Hindlimb muscle (tissue), 1 donor: ENCODE measurements at regions not wholly inside any gene's neighbourhood (a gene's known extent, or its start where the extent isn't known, plus 50 kb on each side); places are given as distances from the start of the nearest gene placed in this dataset.

Source experiments
- DNase-seq: peaks from one replicate; pipeline ENCODE4 v3.0.0-alpha.2; 2013

- no peak for DNase-seq
Observed at GRCh38 chr5:82802954-82803353, 274.2 kb downstream of the TMEM167A start.

- DNase-seq: no peak
Observed at GRCh38 chr5:82800826-82801225, 276.4 kb downstream of the TMEM167A start.

GRCh38 chr5:82799361-82800077 is 277.7 kb downstream of the TMEM167A start:
- DNase-seq: no peak

GRCh38 chr5:82798676-82799075 is 278.5 kb downstream of the TMEM167A start:
- no peak for DNase-seq

- DNase-seq: no peak
Observed at GRCh38 chr5:82796643-82797416, 280.4 kb downstream of the TMEM167A start.

- DNase-seq: no peak
Observed at GRCh38 chr5:82794876-82795275, 282.3 kb downstream of the TMEM167A start.

- DNase-seq: no peak
Observed at GRCh38 chr5:82793808-82794419, 283.3 kb downstream of the TMEM167A start.

GRCh38 chr5:82792096-82792495 is 285.1 kb downstream of the TMEM167A start:
- DNase-seq: no peak

GRCh38 chr5:82789095-82789494 is 288.1 kb downstream of the TMEM167A start:
- no peak for DNase-seq

GRCh38 chr5:82786748-82787147 is 290.4 kb downstream of the TMEM167A start:
- no peak for DNase-seq

GRCh38 chr5:82785882-82786509 is 291.2 kb downstream of the TMEM167A start:
- no peak for DNase-seq

GRCh38 chr5:82785456-82785855 is 291.7 kb downstream of the TMEM167A start:
- no peak for DNase-seq

- no peak for DNase-seq
Observed at GRCh38 chr5:82784521-82784920, 292.7 kb downstream of the TMEM167A start.

- no peak for DNase-seq
Observed at GRCh38 chr5:82777106-82777505, 300.1 kb downstream of the TMEM167A start.

- DNase-seq: no peak
Observed at GRCh38 chr5:82772281-82772680, 304.9 kb downstream of the TMEM167A start.

- DNase-seq: no peak
Observed at GRCh38 chr5:82766206-82766605, 311.0 kb downstream of the TMEM167A start.

GRCh38 chr5:82765765-82766164 is 311.4 kb downstream of the TMEM167A start:
- no peak for DNase-seq

- no peak for DNase-seq
Observed at GRCh38 chr5:82760856-82761255, 316.3 kb downstream of the TMEM167A start.

- DNase-seq: no peak
Observed at GRCh38 chr5:82758881-82759280, 318.3 kb downstream of the TMEM167A start.

- no peak for DNase-seq
Observed at GRCh38 chr5:82754759-82755158, 322.4 kb downstream of the TMEM167A start.

GRCh38 chr5:82754036-82754746 is 323.0 kb downstream of the TMEM167A start:
- no peak for DNase-seq

- no peak for DNase-seq
Observed at GRCh38 chr5:82753374-82753773, 323.8 kb downstream of the TMEM167A start.

- peak; percentile 60 for DNase-seq
Observed at GRCh38 chr5:82749461-82749820, 327.8 kb downstream of the TMEM167A start.
